Mesodermal cell (in vitro differentiated cells): ENCODE measurements at regions not wholly inside any gene's neighbourhood (a gene's known extent, or its start where the extent isn't known, plus 50 kb on each side); places are given as distances from the start of the nearest gene placed in this dataset.
"Not testable (repeated sequence)": the region's sequence is repeated elsewhere in the genome, so short reads cannot be mapped to it uniquely, and the experiment has no call there.

ENCODE experiments used
- H3K27ac ChIP-seq: 2 replicates; pipeline ENCODE4 v1.7.0; 2013; ENCODE audit warnings: mild to moderate bottlenecking, low read depth, low read length, moderate library complexity; ENCODE audit not compliant: severe bottlenecking
- H3K36me3 ChIP-seq: 2 replicates; pipeline ENCODE4 v1.7.1; 2013; ENCODE audit warnings: mild to moderate bottlenecking, low read length, moderate library complexity; ENCODE audit not compliant: control insufficient read depth, insufficient read depth
- H3K4me1 ChIP-seq: one replicate; pipeline ENCODE4 v1.7.1; 2013; ENCODE audit warnings: mild to moderate bottlenecking, low read length; ENCODE audit not compliant: insufficient read depth, control insufficient read depth, poor library complexity, severe bottlenecking
- H3K4me3 ChIP-seq: 2 replicates; pipeline ENCODE4 v1.7.0; 2013; ENCODE audit warnings: low read length, control low read depth, mild to moderate bottlenecking; ENCODE audit not compliant: insufficient read depth, poor library complexity, severe bottlenecking; ENCODE audit errors: extremely low read depth
- H3K9me3 ChIP-seq: 2 replicates; pipeline ENCODE4 v1.7.1; 2013; ENCODE audit warnings: mild to moderate bottlenecking, low read length, moderate library complexity; ENCODE audit not compliant: control insufficient read depth
- WGBS, 2 experiments: methylation state at CpG; one replicate each; pipeline ENCODE4 v1.1.5; 2013; ENCODE audit warnings: missing lambda C conversion rate in 2 of 2; ENCODE audit not compliant: insufficient coverage in 2 of 2; 5-methylcytosine and 5-hydroxymethylcytosine counted together

- peaks cover 6% of the 10 kb centered on the region for H3K9me3 ChIP-seq
- peak overlapping the region; percentile 62 for H3K27ac ChIP-seq
- H3K36me3 ChIP-seq, result no peaks in the 10 kb centered on the region
- H3K4me1 ChIP-seq, result no peaks in the 10 kb centered on the region
- WGBS, 2 experiments, result 92% methylated on average over 4 of the region's 4 CpGs
- no peak overlapping the region for H3K4me3 ChIP-seq
Observed at GRCh38 chr10:4270116-4270515, 485.1 kb upstream of the KLF6 start.

GRCh38 chr10:4268490-4268889, 483.5 kb upstream of the KLF6 start:
- WGBS, 2 experiments, result 90 to 91% methylated on average over 1 to 2 of the region's 6 CpGs
- not testable (repeated sequence) for H3K4me3 ChIP-seq, H3K9me3 ChIP-seq, H3K4me1 ChIP-seq, H3K36me3 ChIP-seq, H3K27ac ChIP-seq

- no peak overlapping the region for H3K4me3 ChIP-seq
- H3K9me3 ChIP-seq, result peaks cover 6% of the 10 kb centered on the region
- no peak overlapping the region for H3K27ac ChIP-seq
- H3K4me1 ChIP-seq, result peaks cover 4% of the 10 kb centered on the region
- H3K36me3 ChIP-seq, result no peaks in the 10 kb centered on the region
- WGBS, 2 experiments, result 75 to 82% methylated on average over 1 to 3 of the region's 8 CpGs
Observed at GRCh38 chr10:4267086-4267773, 482.2 kb upstream of the KLF6 start.

GRCh38 chr10:4266416-4267085, 481.5 kb upstream of the KLF6 start:
- no peaks in the 10 kb centered on the region for H3K36me3 ChIP-seq
- peaks cover 4% of the 10 kb centered on the region for H3K4me1 ChIP-seq
- WGBS, 2 experiments, result 98 to 100% methylated on average over 3 of the region's 4 CpGs
- no peak overlapping the region for H3K27ac ChIP-seq
- no peak overlapping the region for H3K4me3 ChIP-seq
- H3K9me3 ChIP-seq, result peaks cover 6% of the 10 kb centered on the region

GRCh38 chr10:4265964-4266363, 481.0 kb upstream of the KLF6 start:
- Histone ChIP-seq H3K27ac (no peak overlapping the region), H3K4me3 (no peak overlapping the region), H3K36me3 (no peaks in the 10 kb centered on the region), H3K9me3 (no peaks in the 10 kb centered on the region), H3K4me1 (peaks cover 4% of the 10 kb centered on the region)
- WGBS, 2 experiments, result 83 to 97% methylated on average over 2 of the region's 3 CpGs

- no peaks in the 10 kb centered on the region for H3K9me3 ChIP-seq
- 80 to 85% methylated on average over 6 to 7 of the region's 8 CpGs for WGBS, 2 experiments
- no peak overlapping the region for H3K4me3 ChIP-seq
Observed at GRCh38 chr10:4264209-4264865, 479.3 kb upstream of the KLF6 start.

GRCh38 chr10:4263601-4263921, 478.6 kb upstream of the KLF6 start:
- H3K4me1 ChIP-seq, result peaks cover 4% of the 10 kb centered on the region
- H3K27ac ChIP-seq, result no peak overlapping the region
- H3K9me3 ChIP-seq, result no peaks in the 10 kb centered on the region
- 91 to 93% methylated on average over 2 to 3 of the region's 3 CpGs for WGBS, 2 experiments
- H3K4me3 ChIP-seq, result no peak overlapping the region
- H3K36me3 ChIP-seq, result no peaks in the 10 kb centered on the region

More at GRCh38 chr10:4264209-4264865, 479.3 kb upstream of the KLF6 start:
- Histone ChIP-seq H3K36me3 (no peaks in the 10 kb centered on the region), H3K27ac (no peak overlapping the region), H3K4me1 (peaks cover 4% of the 10 kb centered on the region)

GRCh38 chr10:4262870-4263600, 478.0 kb upstream of the KLF6 start:
- peaks cover 4% of the 10 kb centered on the region for H3K4me1 ChIP-seq
- no peaks in the 10 kb centered on the region for H3K9me3 ChIP-seq
- H3K36me3 ChIP-seq, result no peaks in the 10 kb centered on the region
- 100% methylated on average over 1 of the region's 4 CpGs; no CpG with 5 or more reads in 1 of the 2 experiments for WGBS, 2 experiments
- H3K27ac ChIP-seq, result no peak overlapping the region
- no peak overlapping the region for H3K4me3 ChIP-seq

- 87 to 89% methylated on average over 3 to 4 of the region's 4 CpGs for WGBS, 2 experiments
- Histone ChIP-seq H3K36me3 (no peaks in the 10 kb centered on the region), H3K4me1 (peaks cover 4% of the 10 kb centered on the region), H3K27ac (no peak overlapping the region), H3K9me3 (no peaks in the 10 kb centered on the region), H3K4me3 (no peak overlapping the region)
Observed at GRCh38 chr10:4262449-4262848, 477.4 kb upstream of the KLF6 start.

- Histone ChIP-seq H3K4me1 (peaks cover 4% of the 10 kb centered on the region), H3K27ac (no peak overlapping the region), H3K9me3 (peaks cover 8% of the 10 kb centered on the region), H3K4me3 (no peak overlapping the region), H3K36me3 (no peaks in the 10 kb centered on the region)
- no CpG with 5 or more reads among the region's 4 CpGs for WGBS, 2 experiments
Observed at GRCh38 chr10:4260483-4261124, 475.6 kb upstream of the KLF6 start.
